LHCN-M2 (cell line): ENCODE measurements at regions not wholly inside any gene's neighbourhood (a gene's known extent, or its start where the extent isn't known, plus 50 kb on each side); places are given as distances from the start of the nearest gene placed in this dataset.
"Not testable (repeated sequence)": the region's sequence is repeated elsewhere in the genome, so short reads cannot be mapped to it uniquely, and the experiment has no call there.

ENCODE experiments used
- DNase-seq: peaks from one replicate; pipeline ENCODE4 v3.0.0-alpha.2; 2012; ENCODE audit warnings: low read depth

GRCh38 chr7:32648408-32649156 is 153.3 kb downstream of the AVL9 start:
- no peak for DNase-seq

- DNase-seq = not testable (repeated sequence)
These were observed 150.0 kb downstream of the AVL9 start for GRCh38 chr7:32645255-32645654.

DNA sequence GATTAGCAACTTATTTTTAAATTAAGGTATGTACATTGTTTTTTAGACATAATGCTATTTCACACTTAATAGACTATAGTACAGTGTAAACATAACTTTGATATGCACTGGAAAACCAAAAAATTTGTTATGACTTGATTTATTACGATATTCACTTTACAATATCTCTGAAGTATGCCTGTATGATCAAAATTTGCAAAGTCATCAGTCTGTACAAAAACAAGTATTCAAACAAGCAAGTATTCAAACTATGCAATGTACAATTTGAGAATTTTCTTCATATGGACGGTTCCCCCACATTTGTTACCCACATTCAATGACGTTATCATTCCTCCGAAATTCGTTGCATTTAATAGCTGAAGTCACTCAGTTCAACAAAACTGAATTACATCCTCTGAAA is 147.9 kb downstream of the AVL9 start:
- no peak for DNase-seq

GRCh38 chr7:32639122-32639521 is 143.8 kb downstream of the AVL9 start:
- DNase-seq = no peak

GRCh38 chr7:32638479-32639121 is 143.3 kb downstream of the AVL9 start:
- DNase-seq = not testable (repeated sequence)
